Esophagus (tissue), 2 donors: ENCODE measurements at regions not wholly inside any gene's neighbourhood (a gene's known extent, or its start where the extent isn't known, plus 50 kb on each side); places are given as distances from the start of the nearest gene placed in this dataset.
"Not testable (repeated sequence)": the region's sequence is repeated elsewhere in the genome, so short reads cannot be mapped to it uniquely, and the experiment has no call there.

Source experiments
- H3K27ac ChIP-seq, 2 donors: one replicate each; pipeline ENCODE4 v1.5.1; 2013; ENCODE audit warnings: low read depth in 2 of 2, mild to moderate bottlenecking in 2 of 2, inconsistent platforms in 1 of 2, low read length in 1 of 2, moderate library complexity in 1 of 2
- H3K27me3 ChIP-seq, 2 donors: one replicate each; pipeline ENCODE4 v1.6.1; 2013; ENCODE audit warnings: low read length in 2 of 2, control low read depth in 1 of 2, mild to moderate bottlenecking in 1 of 2; ENCODE audit not compliant: insufficient read depth in 2 of 2, control insufficient read depth in 1 of 2
- H3K36me3 ChIP-seq, 2 donors: one replicate each; pipeline ENCODE4 v1.6.1; 2013; ENCODE audit warnings: low read length in 1 of 2; ENCODE audit not compliant: control insufficient read depth in 2 of 2, insufficient read depth in 2 of 2
- H3K4me1 ChIP-seq, 2 donors: one replicate each; pipeline ENCODE4 v1.6.1; 2013; ENCODE audit warnings: low read length in 1 of 2; ENCODE audit not compliant: control insufficient read depth in 2 of 2, insufficient read depth in 2 of 2
- H3K4me3 ChIP-seq, 2 donors: one replicate each; pipeline ENCODE4 v1.5.1; 2013; ENCODE audit warnings: low read length in 2 of 2, mild to moderate bottlenecking in 2 of 2, low read depth in 1 of 2, moderate library complexity in 1 of 2
- H3K9me3 ChIP-seq, 2 donors: one replicate each; pipeline ENCODE4 v1.6.1; 2013; ENCODE audit warnings: mild to moderate bottlenecking in 2 of 2, low read depth in 1 of 2, low read length in 1 of 2, moderate library complexity in 1 of 2; ENCODE audit not compliant: control insufficient read depth in 2 of 2, insufficient read depth in 1 of 2
- WGBS, 2 donors: extraction: QIAGEN DNeasy Blood & Tissue Kit; methylation state at CpG; one replicate each; pipeline ENCODE4 v1.1.7; 2013; 5-methylcytosine and 5-hydroxymethylcytosine counted together
- donor health status: healthy with polysubstance abuse.
- donor health status: Bipolar disorder and iron deficiency.

DNA sequence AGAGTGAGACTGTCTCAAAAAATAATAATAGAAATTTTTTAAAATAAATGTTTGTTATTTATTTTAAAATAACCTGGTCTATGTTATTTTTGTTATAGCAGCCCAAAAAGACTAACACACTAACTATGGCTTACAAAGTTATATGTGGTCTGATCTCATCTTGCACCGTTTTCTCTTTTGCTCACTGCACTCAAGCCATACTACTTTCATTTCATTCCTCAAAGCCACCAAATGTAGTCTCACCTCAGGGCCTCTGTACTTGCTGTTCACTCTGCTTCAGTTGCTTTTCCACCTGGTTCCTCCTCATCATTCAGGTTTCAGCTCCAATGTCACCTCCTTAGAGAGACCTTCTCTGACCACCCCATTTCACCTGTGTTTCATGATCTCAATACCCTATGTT is 55.2 kb upstream of the MDM1 start:
- Histone ChIP-seq H3K27me3 (no peaks in the 10 kb centered on the region), H3K4me1 (no peaks in the 10 kb centered on the region), H3K36me3 (no peaks in the 10 kb centered on the region), H3K4me3 (no peak overlapping the region), H3K27ac (no peak overlapping the region), H3K9me3 (peaks cover 0 to 3% of the 10 kb centered on the region in 2 donors)
- 81 to 82% methylated on average over 1 of the region's 1 CpG for WGBS, 2 donors

- WGBS, 2 donors, result 97% methylated on average over 1 of the region's 1 CpG
- Histone ChIP-seq H3K27ac (no peak overlapping the region), H3K4me1 (no peaks in the 10 kb centered on the region)
These were observed 57.1 kb upstream of the MDM1 start for GRCh38 chr12:68389305-68389704.

DNA sequence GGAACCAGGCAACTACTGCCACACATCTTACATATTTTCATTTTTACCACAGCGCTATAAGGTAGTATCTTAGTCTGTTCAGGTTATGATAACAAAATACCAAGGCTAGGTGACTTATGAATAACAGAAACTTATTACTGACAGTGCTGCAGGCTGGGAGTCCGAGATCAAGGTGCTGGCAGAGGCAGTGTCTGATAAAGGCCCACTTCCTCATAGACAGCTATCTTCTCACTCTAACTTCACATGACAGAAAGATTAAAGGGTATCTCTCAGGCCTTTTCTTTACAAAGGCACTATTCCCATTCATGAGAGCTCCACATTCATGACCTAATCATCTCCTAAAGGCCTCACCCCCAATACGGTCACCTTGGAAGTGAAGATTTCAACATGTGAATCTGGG is 59.8 kb upstream of the MDM1 start:
- Histone ChIP-seq H3K4me3 (no peak overlapping the region), H3K36me3 (no peaks in the 10 kb centered on the region), H3K27ac (no peak overlapping the region), H3K27me3 (no peaks in the 10 kb centered on the region), H3K9me3 (peaks cover 0 to 3% of the 10 kb centered on the region in 2 donors), H3K4me1 (no peaks in the 10 kb centered on the region)
- 83 to 95% methylated on average over 3 of the region's 3 CpGs for whole genome bisulfite sequencing, 2 donors

More at GRCh38 chr12:68389305-68389704, 57.1 kb upstream of the MDM1 start:
- Histone ChIP-seq H3K9me3 (peaks cover 0 to 3% of the 10 kb centered on the region in 2 donors), H3K4me3 (no peak overlapping the region), H3K27me3 (no peaks in the 10 kb centered on the region), H3K36me3 (no peaks in the 10 kb centered on the region)

DNA sequence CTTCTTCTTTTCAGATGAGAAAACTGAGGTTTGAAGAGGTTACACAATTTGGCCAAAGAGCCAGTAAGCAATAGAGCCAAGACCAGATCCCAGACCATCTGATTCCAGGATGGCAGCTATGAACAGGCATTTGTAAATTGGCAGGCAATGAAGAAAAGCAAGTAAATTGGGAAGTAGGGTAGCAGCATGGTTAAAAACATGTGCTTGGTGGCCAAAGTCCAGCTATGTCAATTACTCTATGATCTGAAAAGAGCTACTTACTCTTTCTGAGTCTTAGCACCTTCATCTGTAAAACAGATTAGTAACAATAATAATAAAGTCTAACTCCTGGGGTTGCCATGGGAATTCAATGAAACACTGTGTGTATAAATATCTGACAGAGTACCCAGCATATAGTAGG is 60.2 kb upstream of the MDM1 start:
- Histone ChIP-seq H3K36me3 (no peaks in the 10 kb centered on the region), H3K4me3 (no peak overlapping the region), H3K27me3 (no peaks in the 10 kb centered on the region), H3K9me3 (peaks cover 0 to 3% of the 10 kb centered on the region in 2 donors), H3K4me1 (no peaks in the 10 kb centered on the region), H3K27ac (no peak overlapping the region)

DNA sequence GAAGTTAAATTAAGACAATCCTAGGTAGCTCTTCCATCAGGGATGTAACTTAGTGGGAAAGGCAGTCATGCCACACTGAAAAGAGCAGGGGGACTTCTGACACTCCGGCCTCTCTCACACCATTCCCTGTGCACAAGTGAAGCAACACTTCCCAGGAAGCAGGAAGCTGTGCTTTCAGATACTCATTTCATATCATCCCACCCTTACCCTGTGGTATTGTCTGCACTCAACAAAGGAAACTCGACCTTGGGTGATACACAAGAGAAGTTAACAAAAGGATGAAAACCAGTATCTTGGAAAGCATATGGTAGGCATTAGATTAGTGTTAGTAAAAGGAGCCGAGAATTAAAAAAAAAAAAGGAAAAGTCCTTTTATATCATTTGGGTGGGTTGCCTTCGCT is 61.3 kb upstream of the MDM1 start:
- H3K27ac ChIP-seq, result no peak overlapping the region
- no peaks in the 10 kb centered on the region for H3K4me1 ChIP-seq
- no peaks in the 10 kb centered on the region for H3K27me3 ChIP-seq
- H3K9me3 ChIP-seq, result peaks cover 0 to 3% of the 10 kb centered on the region in 2 donors
- 77 to 78% methylated on average over 4 of the region's 4 CpGs for WGBS, 2 donors
- H3K4me3 ChIP-seq, result no peak overlapping the region
- no peaks in the 10 kb centered on the region for H3K36me3 ChIP-seq

DNA sequence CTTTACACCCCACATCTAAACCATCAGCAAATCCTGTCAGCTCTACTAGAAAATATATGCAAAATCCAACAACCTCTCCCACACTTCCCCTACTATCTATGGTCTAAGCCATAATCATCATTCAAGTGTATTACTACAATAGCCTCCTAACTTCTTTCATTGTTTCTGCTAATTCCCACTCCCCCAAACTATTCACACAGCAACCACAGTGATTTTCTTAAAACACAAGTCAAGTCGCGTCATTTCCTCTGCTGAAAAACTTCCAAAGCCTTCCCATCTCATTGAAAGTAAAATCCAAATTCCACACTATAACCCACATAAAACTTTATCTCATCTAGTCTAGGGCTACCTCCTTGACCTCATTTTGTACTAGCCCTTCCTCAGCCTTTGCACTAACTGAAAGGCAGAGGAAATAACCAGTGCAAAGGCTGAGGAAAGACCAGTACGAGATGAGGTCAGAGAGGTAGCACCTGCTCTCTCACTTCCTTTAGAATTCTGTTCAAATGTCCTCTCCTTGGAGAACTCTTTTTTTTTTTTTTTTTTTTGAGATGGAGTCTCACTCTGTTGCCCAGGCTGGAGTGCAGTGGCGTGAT is 65.5 kb upstream of the MDM1 start:
- H3K27ac ChIP-seq, result no peak overlapping the region
- no peaks in the 10 kb centered on the region for H3K4me1 ChIP-seq
- H3K9me3 ChIP-seq, result no peaks in the 10 kb centered on the region
- WGBS, 2 donors, result 89 to 94% methylated on average over 4 of the region's 4 CpGs
- no peaks in the 10 kb centered on the region for H3K27me3 ChIP-seq
- no peaks in the 10 kb centered on the region for H3K36me3 ChIP-seq
- H3K4me3 ChIP-seq, result no peak overlapping the region

DNA sequence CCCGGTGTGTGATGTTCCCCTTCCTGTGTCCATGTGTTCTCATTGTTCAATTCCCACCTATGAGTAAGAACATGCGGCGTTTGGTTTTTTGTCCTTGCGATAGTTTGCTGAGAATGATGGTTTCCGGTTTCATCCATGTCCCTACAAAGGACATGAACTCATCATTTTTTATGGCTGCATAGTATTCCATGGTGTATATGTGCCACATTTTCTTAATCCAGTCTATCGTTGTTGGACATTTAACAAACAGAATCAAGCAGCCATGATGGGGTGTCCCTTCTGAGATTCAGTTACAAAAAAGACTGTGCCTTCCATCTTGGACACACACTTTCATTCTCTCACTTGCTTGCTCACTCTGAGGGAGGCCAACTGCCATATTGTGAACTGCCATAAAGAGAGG is 66.5 kb upstream of the MDM1 start:
- H3K9me3 ChIP-seq, H3K4me3 ChIP-seq, H3K36me3 ChIP-seq, H3K27ac ChIP-seq, H3K27me3 ChIP-seq, H3K4me1 ChIP-seq: not testable (repeated sequence)
- WGBS, 2 donors, result 92 to 95% methylated on average over 5 to 6 of the region's 6 CpGs

- H3K27me3 ChIP-seq, result no peaks in the 10 kb centered on the region
- no peaks in the 10 kb centered on the region for H3K36me3 ChIP-seq
- no peak overlapping the region for H3K27ac ChIP-seq
- WGBS, 2 donors, result 59 to 65% methylated on average over 5 of the region's 5 CpGs
- H3K4me3 ChIP-seq, result no peak overlapping the region
- H3K9me3 ChIP-seq, result no peaks in the 10 kb centered on the region
- no peaks in the 10 kb centered on the region for H3K4me1 ChIP-seq
These were observed 68.2 kb upstream of the MDM1 start for GRCh38 chr12:68400226-68400829.

GRCh38 chr12:68402422-68402821 is 70.3 kb upstream of the MDM1 start:
- no peak overlapping the region for H3K27ac ChIP-seq
- no peaks in the 10 kb centered on the region for H3K27me3 ChIP-seq

GRCh38 chr12:68403296-68403695 is 71.1 kb upstream of the MDM1 start:
- 67 to 87% methylated on average over 1 of the region's 1 CpG for WGBS, 2 donors
- no peaks in the 10 kb centered on the region for H3K9me3 ChIP-seq

More at GRCh38 chr12:68402422-68402821, 70.3 kb upstream of the MDM1 start:
- H3K36me3 ChIP-seq, result no peaks in the 10 kb centered on the region
- 92 to 96% methylated on average over 2 of the region's 2 CpGs for WGBS, 2 donors
- no peak overlapping the region for H3K4me3 ChIP-seq
- H3K9me3 ChIP-seq, result no peaks in the 10 kb centered on the region
- peaks cover 4 to 6% of the 10 kb centered on the region in 2 donors for H3K4me1 ChIP-seq

More at GRCh38 chr12:68403296-68403695, 71.1 kb upstream of the MDM1 start:
- Histone ChIP-seq H3K27ac (no peak overlapping the region), H3K27me3 (no peaks in the 10 kb centered on the region), H3K36me3 (no peaks in the 10 kb centered on the region), H3K4me3 (no peak overlapping the region), H3K4me1 (peaks cover 4 to 6% of the 10 kb centered on the region in 2 donors)
